HG03342 (cell line): ENCODE measurements at regions not wholly inside any gene's neighbourhood (a gene's known extent, or its start where the extent isn't known, plus 50 kb on each side); places are given as distances from the start of the nearest gene placed in this dataset.

Experiments used
- ATAC-seq: cut with Tn5 transposase; IDR thresholded peaks from one replicate; pipeline ENCODE4 v1.9.1; 2021; ENCODE audit warnings: mild to moderate bottlenecking, moderate library complexity; ENCODE audit not compliant: unreplicated experiment

DNA sequence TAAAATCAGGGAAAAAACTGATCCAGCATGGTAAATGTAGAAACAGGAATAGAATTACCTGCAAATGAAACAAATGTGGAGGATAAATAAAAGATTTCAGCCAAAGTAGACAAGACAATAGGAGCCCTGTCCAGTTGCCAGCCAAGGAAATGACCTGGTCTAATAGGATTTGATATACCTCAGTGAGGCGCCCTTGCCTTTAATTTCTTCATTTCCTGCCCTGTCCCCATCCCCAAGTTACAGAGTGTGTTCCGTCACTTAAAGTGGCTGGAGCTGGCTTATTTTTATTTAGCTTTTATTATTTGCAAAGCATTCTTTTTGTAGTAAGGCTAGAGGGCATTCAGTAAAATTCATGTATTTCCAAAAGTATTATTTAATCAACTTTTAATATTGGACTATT lies 1022.0 kb downstream of the EFNB2 start:
- no peak for ATAC-seq

- no peak for ATAC-seq
Measured at GRCh38 chr13:105509981-105510762, 1025.3 kb downstream of the EFNB2 start.

DNA sequence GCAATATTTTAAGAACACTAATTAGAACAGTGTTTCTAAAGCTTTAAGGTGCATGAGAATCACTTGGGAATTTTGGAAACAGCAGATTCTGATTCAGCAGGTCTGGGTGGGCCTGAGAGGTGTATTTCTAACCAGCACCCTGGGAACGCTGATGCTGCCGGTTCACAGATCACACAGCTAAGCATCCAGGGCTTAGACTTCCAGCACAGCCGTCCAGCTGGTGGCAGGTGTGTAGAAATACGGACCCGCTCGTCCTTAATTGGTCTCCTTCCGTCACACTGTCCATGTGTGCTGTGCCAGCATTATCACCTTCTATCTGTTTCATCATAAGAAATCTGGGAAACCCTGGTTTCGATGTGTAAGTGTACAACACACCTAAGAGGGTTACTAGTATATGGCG lies 1029.0 kb downstream of the EFNB2 start:
- ATAC-seq, result no peak

- no peak for ATAC-seq
Measured at GRCh38 chr13:105502193-105502592, 1033.3 kb downstream of the EFNB2 start.

DNA sequence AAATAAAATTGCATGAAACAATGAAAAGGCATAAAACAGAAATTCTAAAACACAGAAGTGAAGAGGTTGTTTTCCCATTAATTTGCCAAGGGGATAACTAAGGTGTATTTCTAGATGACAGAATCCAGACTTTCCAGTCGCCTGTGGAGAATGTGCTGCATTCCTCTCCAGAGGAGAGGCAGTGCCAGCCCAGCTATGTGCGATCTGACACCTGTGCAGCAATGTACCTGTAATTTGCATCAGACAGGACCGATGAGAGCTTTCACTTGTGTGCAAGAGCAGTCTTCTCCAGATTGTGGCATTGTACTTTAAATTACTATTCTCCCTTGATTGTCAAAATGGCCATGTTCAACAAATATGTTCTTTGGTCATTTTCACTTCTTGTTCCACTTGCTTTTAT lies 1037.9 kb downstream of the EFNB2 start:
- no peak for ATAC-seq

DNA sequence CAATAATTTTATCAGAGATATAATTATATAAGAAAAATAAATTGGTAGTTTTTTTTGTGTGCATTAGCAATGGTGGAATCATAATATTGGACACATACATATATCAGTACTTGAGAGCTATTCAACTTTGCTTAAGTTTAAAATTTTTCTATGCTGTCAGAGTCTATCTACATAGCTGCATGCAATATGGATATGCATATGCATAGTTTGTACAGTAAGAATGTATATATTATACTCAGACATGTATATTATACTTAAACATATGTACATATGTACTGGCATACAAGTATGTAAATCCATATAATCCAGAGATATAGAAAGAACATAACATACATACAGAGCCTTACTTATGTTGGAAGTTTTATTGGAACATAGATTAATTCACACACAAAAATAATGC lies 1043.2 kb downstream of the EFNB2 start:
- no peak for ATAC-seq

DNA sequence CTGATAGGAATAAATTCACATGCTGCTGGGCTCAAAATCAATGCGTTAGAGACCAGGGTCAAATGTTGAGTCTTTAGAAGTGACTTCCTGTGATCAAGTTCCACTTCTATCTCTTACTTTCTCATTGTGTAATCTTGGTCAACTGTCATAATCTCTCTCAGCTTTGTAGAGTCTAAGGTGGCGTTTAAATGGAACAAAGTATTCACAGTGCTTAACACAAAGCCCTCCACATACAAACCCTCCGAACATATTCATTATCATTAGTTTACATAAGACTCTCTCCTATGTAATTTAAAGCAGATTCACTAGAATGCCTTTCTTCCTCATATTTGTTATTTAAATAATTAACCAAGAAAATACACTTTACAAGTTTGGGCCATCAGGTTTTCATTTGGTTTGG lies 1044.1 kb downstream of the EFNB2 start:
- ATAC-seq, result no peak

- ATAC-seq, result no peak
Measured at GRCh38 chr13:105485081-105485480, 1050.4 kb downstream of the EFNB2 start.

- ATAC-seq, result no peak
Measured at GRCh38 chr13:105474983-105475610, 1060.4 kb downstream of the EFNB2 start.

GRCh38 chr13:105471673-105472072 lies 1063.8 kb downstream of the EFNB2 start:
- ATAC-seq, result no peak

DNA sequence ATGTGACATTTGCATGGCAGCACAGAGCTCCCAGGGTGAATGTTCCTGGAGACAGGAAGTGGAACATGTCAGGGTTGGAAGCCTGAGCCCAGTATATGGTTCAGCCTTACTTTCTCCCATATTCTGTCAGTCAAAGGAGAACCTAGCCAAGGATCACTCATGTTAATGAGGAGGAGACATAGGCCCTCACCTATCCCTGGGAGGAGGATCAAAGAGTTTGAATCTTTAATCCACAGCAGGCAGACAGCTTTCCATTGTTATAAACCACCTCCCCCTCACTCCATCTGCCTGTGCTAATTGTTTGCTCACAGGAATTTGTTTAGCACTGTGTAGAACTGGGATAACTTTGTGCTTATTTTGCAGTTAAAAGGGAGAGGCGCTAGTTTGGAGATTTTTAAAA lies 1069.1 kb downstream of the EFNB2 start:
- no peak for ATAC-seq

DNA sequence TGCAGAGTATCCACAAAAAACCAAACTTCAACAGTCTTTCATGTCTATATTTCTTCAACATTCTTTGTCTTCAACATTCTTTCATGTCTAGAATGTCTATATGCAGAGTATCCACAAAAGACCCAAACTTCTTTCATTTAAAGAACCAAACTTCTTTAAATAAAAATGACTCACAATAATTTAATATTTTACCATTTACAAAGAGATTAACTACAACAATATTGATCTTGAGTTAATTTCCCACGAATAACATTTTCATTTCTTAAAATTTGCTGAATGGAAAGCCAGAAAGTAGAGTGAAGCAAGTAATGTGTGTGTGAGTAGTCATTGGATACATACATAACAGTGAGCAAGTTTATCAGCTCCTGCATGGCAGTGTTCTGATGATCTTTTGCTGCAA lies 1069.7 kb downstream of the EFNB2 start, which contains the start of gene DAOA:
TSS of gene DAOA (plus strand) at position 301 of the 400 bp plus-strand sequence.
- ATAC-seq, result no peak

DNA sequence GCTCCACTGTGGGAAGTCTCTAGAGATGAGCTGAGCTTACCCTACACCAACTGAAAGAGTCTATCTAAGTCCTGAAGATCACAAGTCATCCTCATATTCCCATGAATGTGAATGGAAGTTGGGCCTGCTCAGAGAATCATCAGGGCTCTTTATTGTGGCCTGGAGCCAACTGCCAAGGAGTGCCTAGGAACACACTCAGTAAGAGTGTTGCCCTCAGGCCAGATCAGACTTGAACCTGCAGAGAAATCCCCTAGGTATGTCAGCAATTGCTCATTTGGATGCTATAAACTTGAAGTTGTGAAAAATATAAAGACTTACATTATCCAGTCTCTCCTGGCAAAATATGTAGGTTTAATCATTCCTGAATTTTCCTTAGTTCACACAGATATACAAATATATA lies 1070.2 kb downstream of the EFNB2 start:
- ATAC-seq, result no peak

DNA sequence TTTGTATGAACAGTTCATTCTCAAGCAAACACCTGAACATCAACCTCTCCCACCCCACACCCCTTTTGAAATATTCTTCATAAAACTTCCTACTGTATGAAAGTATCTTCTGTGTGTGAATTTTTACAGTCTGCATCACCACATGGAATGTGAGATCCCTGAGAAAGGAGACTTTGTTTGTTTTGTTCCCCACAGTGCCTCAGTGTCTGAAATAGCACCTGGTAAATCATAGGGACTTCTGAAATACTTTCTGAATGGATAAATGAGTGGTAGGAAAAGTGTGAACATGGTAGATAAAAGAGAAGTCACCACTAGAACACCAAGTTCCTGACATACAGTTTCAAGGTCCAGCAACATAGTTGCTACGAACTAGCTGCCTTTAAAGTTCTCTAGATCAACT lies 1071.2 kb downstream of the EFNB2 start:
- no peak for ATAC-seq

DNA sequence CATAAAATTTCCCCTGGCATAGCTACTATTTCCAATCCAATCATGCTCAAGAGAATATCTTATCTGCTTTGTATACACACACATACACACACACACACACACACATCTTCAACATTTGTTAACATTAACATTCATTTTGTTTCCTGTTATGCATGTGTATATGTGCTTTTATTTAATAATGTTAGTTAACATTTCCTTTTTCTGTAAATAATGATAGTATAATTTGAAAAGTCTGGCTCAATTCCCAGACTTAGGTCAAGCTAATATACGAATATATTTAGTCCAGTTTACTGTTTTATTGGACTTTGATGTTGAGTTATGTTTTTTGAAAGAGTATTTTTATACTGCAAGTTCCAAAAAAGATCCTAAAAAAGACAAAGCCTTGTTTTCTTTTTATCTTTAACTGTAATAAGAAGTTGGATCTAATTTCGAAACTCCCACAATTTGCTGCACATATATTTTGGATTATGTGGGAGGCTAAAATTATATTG lies 1072.4 kb downstream of the EFNB2 start:
- ATAC-seq, result no peak

- no peak for ATAC-seq
Measured at GRCh38 chr13:105462098-105462497, 1073.4 kb downstream of the EFNB2 start.

DNA sequence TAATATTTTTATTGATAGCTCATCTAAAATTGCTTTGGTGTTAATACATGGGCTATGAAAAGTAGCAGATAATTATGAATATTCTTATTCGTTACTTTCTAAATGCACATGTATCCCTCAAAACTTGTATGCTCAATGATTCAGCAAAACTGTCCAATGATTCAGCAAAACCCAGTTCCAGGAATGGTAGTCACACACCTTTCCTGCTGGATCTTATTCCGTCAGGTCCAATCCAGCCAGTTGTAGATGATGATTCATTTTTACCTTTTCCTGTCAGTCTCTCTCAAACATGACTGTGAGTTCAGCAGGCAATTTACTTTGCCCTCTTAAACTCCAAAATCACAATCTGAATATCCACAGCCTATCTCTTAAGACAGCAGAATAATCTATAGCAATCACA lies 1082.6 kb downstream of the EFNB2 start:
- no peak for ATAC-seq

DNA sequence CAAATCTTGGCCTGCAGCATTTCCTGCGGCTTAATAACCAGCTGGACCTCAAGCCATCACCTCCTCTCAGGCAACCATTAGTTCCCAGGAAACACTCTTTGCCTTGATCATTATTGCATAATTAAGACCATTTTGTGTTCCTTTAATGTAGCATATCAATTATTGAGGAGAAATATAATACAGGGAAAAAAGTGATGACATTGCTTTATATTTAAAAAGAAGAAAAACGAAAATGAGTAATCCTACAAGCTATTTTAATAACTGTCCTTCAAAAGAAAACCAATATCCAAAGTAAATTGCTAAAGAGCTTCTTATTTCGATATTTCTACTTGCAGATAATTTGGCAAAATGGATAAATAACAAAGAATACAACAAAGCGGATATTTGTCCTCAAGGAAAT lies 1084.7 kb downstream of the EFNB2 start:
- ATAC-seq, result no peak

- no peak for ATAC-seq
Measured at GRCh38 chr13:105448811-105449210, 1086.7 kb downstream of the EFNB2 start.

- ATAC-seq, result no peak
Measured at GRCh38 chr13:105446197-105446596, 1089.3 kb downstream of the EFNB2 start.

GRCh38 chr13:105445796-105446195 lies 1089.7 kb downstream of the EFNB2 start:
- ATAC-seq, result no peak

DNA sequence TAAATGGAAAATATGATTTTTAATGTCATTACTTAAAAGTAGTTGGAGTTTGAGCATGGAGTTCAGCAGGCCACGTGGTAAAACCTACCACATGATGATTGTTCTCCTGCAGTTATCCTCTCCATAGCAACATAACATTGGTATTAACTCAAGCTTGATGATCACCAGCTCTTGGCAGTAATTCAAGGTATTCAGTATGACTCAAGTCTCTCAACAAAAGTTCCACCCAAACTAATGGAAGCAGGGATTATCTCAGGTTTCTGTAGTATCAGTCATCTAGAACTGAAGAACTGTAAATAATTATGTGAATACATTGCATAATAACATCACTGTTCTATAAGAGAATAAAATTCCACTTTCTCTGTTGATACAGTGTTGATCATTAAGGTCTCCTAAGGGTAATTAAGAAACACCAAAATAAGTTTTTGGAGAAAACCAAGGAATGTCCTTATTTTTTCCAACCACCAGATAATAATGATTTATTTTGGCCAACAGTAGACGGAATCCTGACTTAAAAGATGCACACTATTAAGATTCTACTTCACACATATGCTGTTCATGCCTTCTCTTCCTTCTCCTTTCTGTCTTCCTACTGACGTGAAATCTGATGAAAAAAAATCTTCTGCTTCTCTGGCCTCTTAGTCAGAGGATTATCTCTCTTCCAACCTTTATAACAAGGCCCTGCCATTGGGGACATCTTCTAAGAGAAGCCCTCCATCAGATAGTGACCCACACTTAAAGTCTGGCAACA lies 1092.3 kb downstream of the EFNB2 start:
- ATAC-seq, result no peak
